Chondrocyte (in vitro differentiated cells): ENCODE measurements at regions not wholly inside any gene's neighbourhood (a gene's known extent, or its start where the extent isn't known, plus 50 kb on each side); places are given as distances from the start of the nearest gene placed in this dataset.

Experiments
- DNase-seq: peaks from one replicate; pipeline ENCODE4 v3.0.0; 2021; ENCODE audit warnings: mixed read lengths, low spot score
- H3K27ac Mint-ChIP-seq: one replicate; pipeline ENCODE4 v1.8.0; 2021; ENCODE audit warnings: mild to moderate bottlenecking, moderate library complexity, mixed read lengths; ENCODE audit not compliant: unreplicated experiment
- H3K27me3 Mint-ChIP-seq: 2 replicates; pipeline ENCODE4 v1.8.0; 2021; ENCODE audit warnings: low read depth, mixed read lengths
- H3K36me3 Mint-ChIP-seq: 2 replicates; pipeline ENCODE4 v1.8.0; 2021; ENCODE audit warnings: low read depth, mixed read lengths
- H3K4me1 Mint-ChIP-seq: 2 replicates; pipeline ENCODE4 v1.8.0; 2021; ENCODE audit warnings: low read depth, mild to moderate bottlenecking, mixed read lengths
- H3K4me3 Mint-ChIP-seq: one replicate; pipeline ENCODE4 v1.8.0; 2021; ENCODE audit warnings: mild to moderate bottlenecking, moderate library complexity, mixed read lengths; ENCODE audit not compliant: unreplicated experiment
- H3K9me3 Mint-ChIP-seq: 2 replicates; pipeline ENCODE4 v1.8.0; 2021; ENCODE audit warnings: low read depth, mixed read lengths
- TF ChIP-seq, protein P1 (sequence below): fragments of 200-600 bp; sonication (generic); IDR thresholded peaks from 2 replicates; pipeline ENCODE4 v1.5.0; 2021; ENCODE audit warnings: antibody characterized with exemption, mild to moderate bottlenecking, moderate library complexity

- peak; percentile 46 for DNase-seq
- peaks cover 23% of the 10 kb centered on the region for H3K27me3 Mint-ChIP-seq
- H3K36me3 Mint-ChIP-seq = no peaks in the 10 kb centered on the region
- no peak overlapping the region for H3K4me3 Mint-ChIP-seq
- H3K9me3 Mint-ChIP-seq = no peaks in the 10 kb centered on the region
- no peak overlapping the region for H3K27ac Mint-ChIP-seq
- H3K4me1 Mint-ChIP-seq = no peaks in the 10 kb centered on the region
- TF ChIP-seq, protein P1, sequence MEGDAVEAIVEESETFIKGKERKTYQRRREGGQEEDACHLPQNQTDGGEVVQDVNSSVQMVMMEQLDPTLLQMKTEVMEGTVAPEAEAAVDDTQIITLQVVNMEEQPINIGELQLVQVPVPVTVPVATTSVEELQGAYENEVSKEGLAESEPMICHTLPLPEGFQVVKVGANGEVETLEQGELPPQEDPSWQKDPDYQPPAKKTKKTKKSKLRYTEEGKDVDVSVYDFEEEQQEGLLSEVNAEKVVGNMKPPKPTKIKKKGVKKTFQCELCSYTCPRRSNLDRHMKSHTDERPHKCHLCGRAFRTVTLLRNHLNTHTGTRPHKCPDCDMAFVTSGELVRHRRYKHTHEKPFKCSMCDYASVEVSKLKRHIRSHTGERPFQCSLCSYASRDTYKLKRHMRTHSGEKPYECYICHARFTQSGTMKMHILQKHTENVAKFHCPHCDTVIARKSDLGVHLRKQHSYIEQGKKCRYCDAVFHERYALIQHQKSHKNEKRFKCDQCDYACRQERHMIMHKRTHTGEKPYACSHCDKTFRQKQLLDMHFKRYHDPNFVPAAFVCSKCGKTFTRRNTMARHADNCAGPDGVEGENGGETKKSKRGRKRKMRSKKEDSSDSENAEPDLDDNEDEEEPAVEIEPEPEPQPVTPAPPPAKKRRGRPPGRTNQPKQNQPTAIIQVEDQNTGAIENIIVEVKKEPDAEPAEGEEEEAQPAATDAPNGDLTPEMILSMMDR = no peak
Measured at GRCh38 chr10:71045204-71045809, 156.9 kb upstream of the PCBD1 start.

DNA sequence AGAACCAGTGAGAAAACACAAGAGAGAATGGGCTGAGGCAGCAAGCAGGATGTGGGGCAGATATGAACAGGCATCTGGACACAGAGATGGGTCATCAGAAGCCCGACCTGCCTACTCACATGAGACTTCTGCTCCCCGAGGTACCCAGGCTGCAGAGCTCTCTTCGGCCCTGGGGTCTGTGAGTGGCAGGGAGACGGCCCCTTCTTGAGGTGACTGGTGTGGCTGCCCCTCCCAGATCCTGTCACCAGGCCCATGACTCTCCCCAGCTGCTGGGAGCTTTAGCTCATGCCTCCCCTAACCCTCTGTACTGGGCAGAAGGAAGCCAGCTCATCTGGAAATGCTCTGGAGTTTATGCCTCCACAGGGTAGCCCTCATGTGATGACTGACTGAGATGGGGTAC is 157.6 kb upstream of the PCBD1 start:
- peaks cover 27% of the 10 kb centered on the region for H3K27me3 Mint-ChIP-seq
- no peak overlapping the region for H3K27ac Mint-ChIP-seq
- no peaks in the 10 kb centered on the region for H3K9me3 Mint-ChIP-seq
- H3K4me1 Mint-ChIP-seq = no peaks in the 10 kb centered on the region
- TF ChIP-seq, protein P1 = no peak
- no peak overlapping the region for H3K4me3 Mint-ChIP-seq
- no peaks in the 10 kb centered on the region for H3K36me3 Mint-ChIP-seq
- DNase-seq = peak; percentile 33

DNA sequence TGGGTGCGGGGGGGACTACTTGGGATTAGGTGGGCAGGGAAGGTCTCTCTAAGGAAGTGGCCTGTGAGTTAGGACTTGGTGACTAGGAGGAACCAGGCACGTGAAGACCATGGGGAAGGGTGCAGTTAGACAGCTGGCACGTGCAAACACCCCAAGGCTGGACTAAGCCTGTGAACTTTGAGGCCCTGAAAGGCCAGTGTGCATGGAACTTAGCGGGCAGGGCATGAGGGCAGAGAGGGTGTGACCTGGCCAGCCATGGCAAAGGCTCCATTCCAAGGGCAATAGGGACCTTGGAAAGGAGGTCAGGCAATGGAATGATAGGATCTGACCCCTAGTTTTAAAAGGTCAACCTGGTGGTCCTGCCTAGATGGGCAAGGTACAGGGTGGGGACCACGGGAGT is 158.4 kb upstream of the PCBD1 start:
- no peak overlapping the region for H3K27ac Mint-ChIP-seq

GRCh38 chr10:71048971-71049615 is 160.7 kb upstream of the PCBD1 start:
- no peaks in the 10 kb centered on the region for H3K4me1 Mint-ChIP-seq
- H3K9me3 Mint-ChIP-seq = no peaks in the 10 kb centered on the region
- peak; percentile 24 for DNase-seq
- H3K27ac Mint-ChIP-seq = no peak overlapping the region
- H3K4me3 Mint-ChIP-seq = no peak overlapping the region
- TF ChIP-seq, protein P1 = no peak
- no peaks in the 10 kb centered on the region for H3K36me3 Mint-ChIP-seq
- peaks cover 30% of the 10 kb centered on the region for H3K27me3 Mint-ChIP-seq

More for the DNA sequence above, 158.4 kb upstream of the PCBD1 start:
- TF ChIP-seq, protein P1 = no peak
- DNase-seq = peak; percentile 22
- H3K36me3 Mint-ChIP-seq = no peaks in the 10 kb centered on the region
- peaks cover 32% of the 10 kb centered on the region for H3K27me3 Mint-ChIP-seq
- H3K4me3 Mint-ChIP-seq = no peak overlapping the region
- no peaks in the 10 kb centered on the region for H3K9me3 Mint-ChIP-seq
- no peaks in the 10 kb centered on the region for H3K4me1 Mint-ChIP-seq

DNA sequence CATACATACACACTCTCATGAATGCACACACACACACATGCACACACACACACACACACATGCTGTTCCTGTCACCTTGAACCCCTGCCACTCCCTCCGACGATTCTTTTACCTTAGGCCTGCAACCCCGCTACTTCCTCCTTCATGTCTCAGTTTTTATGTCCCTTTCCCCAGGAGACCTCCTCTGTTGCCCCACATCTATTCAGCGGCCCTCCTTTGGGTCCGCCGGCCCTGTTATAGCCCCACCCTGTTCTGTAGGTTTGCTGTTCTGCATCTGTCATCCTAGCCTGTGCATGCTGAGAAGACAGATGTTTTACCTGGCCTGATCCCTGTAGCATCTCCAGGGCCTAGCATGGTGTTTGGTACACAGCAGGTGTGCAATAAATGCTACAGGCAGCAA is 161.6 kb upstream of the PCBD1 start:
- no peaks in the 10 kb centered on the region for H3K4me1 Mint-ChIP-seq
- no peak overlapping the region for H3K27ac Mint-ChIP-seq
- H3K9me3 Mint-ChIP-seq = no peaks in the 10 kb centered on the region
- DNase-seq = peak; percentile 18
- peaks cover 1% of the 10 kb centered on the region for H3K36me3 Mint-ChIP-seq
- peaks cover 34% of the 10 kb centered on the region for H3K27me3 Mint-ChIP-seq
- TF ChIP-seq, protein P1 = no peak
- no peak overlapping the region for H3K4me3 Mint-ChIP-seq
